Neural crest cell (in vitro differentiated cells): ENCODE measurements at regions not wholly inside any gene's neighbourhood (a gene's known extent, or its start where the extent isn't known, plus 50 kb on each side); places are given as distances from the start of the nearest gene placed in this dataset.
A peak's percentile ranks its signal among the peaks of the same experiment; 100 is the strongest.
"Not testable (repeated sequence)": the region's sequence is repeated elsewhere in the genome, so short reads cannot be mapped to it uniquely, and the experiment has no call there.

Source experiments
- DNase-seq: peaks from one replicate; pipeline ENCODE4 v3.0.0; 2021; ENCODE audit warnings: low read depth, mixed read lengths, low spot score
- H3K27ac Mint-ChIP-seq: one replicate; pipeline ENCODE4 v1.8.0; 2021; ENCODE audit warnings: mild to moderate bottlenecking, mixed read lengths; ENCODE audit not compliant: unreplicated experiment
- H3K27me3 Mint-ChIP-seq: 2 replicates; pipeline ENCODE4 v1.8.0; 2021; ENCODE audit warnings: low read depth, mild to moderate bottlenecking, mixed read lengths
- H3K36me3 Mint-ChIP-seq: 2 replicates; pipeline ENCODE4 v1.8.0; 2021; ENCODE audit warnings: low read depth, mild to moderate bottlenecking, mixed read lengths
- H3K4me1 Mint-ChIP-seq: 2 replicates; pipeline ENCODE4 v1.8.0; 2021; ENCODE audit warnings: mixed read lengths
- H3K4me3 Mint-ChIP-seq: one replicate; pipeline ENCODE4 v1.8.0; 2021; ENCODE audit warnings: mild to moderate bottlenecking, mixed read lengths
- H3K9me3 Mint-ChIP-seq: 2 replicates; pipeline ENCODE4 v1.8.0; 2021; ENCODE audit warnings: mixed read lengths
- TF ChIP-seq, protein P1 (sequence below): fragments of 200-600 bp; sonication (generic); conservative IDR thresholded peaks from 2 replicates; pipeline ENCODE4 v1.5.0; 2021; ENCODE audit warnings: antibody characterized with exemption, mild to moderate bottlenecking

DNA sequence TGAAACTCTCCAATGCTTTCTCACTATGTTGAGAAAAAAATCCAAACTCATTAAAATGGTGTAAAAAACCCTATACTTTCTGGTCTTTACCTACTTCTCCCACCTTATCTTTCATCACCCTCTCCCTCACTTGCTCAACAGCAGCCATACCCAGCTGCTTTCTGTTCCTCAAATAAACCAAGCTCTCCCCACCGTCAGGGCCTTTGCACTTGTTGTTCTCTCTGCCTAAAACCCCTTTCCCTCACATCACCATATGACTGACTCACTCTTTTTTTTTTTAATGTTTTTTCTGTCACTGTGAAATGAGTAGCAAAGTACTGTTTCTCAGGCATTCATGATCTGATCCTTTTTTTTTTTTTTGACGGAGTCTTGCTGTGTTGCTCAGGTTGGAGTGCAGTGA is 122.3 kb upstream of the TMEM164 start:
- H3K9me3 Mint-ChIP-seq: no peaks in the 10 kb centered on the region
- TF ChIP-seq, protein P1, sequence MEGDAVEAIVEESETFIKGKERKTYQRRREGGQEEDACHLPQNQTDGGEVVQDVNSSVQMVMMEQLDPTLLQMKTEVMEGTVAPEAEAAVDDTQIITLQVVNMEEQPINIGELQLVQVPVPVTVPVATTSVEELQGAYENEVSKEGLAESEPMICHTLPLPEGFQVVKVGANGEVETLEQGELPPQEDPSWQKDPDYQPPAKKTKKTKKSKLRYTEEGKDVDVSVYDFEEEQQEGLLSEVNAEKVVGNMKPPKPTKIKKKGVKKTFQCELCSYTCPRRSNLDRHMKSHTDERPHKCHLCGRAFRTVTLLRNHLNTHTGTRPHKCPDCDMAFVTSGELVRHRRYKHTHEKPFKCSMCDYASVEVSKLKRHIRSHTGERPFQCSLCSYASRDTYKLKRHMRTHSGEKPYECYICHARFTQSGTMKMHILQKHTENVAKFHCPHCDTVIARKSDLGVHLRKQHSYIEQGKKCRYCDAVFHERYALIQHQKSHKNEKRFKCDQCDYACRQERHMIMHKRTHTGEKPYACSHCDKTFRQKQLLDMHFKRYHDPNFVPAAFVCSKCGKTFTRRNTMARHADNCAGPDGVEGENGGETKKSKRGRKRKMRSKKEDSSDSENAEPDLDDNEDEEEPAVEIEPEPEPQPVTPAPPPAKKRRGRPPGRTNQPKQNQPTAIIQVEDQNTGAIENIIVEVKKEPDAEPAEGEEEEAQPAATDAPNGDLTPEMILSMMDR: no peak
- no peak overlapping the region for H3K27ac Mint-ChIP-seq
- H3K27me3 Mint-ChIP-seq: peaks cover 16% of the 10 kb centered on the region
- no peaks in the 10 kb centered on the region for H3K36me3 Mint-ChIP-seq
- DNase-seq: no peak
- no peaks in the 10 kb centered on the region for H3K4me1 Mint-ChIP-seq
- H3K4me3 Mint-ChIP-seq: no peak overlapping the region

DNA sequence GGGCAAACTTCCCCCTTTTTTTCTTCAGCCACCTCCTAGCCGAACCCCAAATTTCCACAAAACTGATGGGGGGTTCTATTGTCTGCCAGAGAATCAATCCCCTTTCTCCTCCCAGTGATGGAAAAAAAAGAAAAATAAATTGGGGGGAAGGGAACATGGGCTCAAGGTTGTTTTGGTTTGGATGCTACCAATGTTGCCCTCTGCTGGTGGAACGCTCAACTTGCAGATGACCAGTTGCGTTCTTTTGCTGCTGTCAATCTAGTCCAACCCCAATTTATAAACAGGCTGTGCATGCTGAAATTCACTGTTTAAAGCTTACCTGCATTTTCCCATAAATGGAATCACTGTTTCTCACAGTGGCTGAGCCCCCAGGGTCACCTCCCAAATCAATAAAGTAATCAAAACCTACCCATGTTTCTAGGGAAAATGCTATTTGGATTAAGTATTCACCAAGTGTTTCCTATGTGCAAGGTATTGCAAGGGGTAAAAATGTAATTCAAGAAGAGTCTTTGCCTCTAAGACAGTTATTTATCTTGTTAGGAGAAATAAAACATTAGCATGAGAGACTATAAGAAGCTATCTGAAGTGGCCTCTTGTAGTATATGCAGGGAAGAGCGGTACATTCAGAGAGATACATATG is 116.7 kb upstream of the TMEM164 start:
- TF ChIP-seq, protein P1: peak; percentile 83
- Mint-ChIP-seq H3K36me3 (no peaks in the 10 kb centered on the region), H3K4me1 (no peaks in the 10 kb centered on the region), H3K27ac (no peak overlapping the region), H3K9me3 (no peaks in the 10 kb centered on the region), H3K4me3 (no peak overlapping the region), H3K27me3 (peaks cover 15% of the 10 kb centered on the region)
- DNase-seq: peak; percentile 62

DNA sequence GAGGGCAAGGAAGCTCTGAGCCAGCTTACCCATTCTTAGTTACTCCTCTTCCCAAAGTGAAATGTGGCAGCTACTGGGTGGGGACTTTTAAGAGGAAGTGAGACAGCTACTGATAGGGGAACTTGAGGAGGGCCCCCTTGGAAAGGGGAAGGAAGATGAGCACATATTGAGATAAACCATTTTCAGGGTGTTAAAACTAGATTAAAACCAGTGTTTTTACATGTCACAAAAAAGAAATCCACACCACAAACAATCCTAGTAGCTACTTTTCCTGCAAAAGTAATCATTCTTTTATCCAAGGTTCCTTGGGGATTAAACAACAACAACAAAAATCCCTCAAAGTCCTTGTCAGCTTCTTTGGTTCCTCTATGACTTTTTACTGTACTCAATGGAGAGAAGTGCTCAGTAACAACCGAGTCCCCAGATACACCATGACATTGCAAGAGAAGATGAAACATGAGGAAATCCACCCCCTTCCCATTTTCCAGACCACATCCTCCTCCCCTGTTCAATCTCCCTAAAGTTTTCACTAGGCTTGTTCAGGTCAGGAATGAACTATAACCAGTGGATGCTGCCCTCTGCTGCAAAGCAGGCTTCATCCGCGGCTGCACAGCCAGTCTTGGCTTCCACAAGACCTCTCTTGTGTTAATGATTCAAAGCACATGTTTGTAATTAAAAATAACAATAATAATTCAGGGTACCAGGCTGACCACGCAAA is 113.5 kb upstream of the TMEM164 start:
- no peak overlapping the region for H3K27ac Mint-ChIP-seq
- TF ChIP-seq, protein P1: peak; percentile 28
- H3K36me3 Mint-ChIP-seq: no peaks in the 10 kb centered on the region
- peaks cover 23% of the 10 kb centered on the region for H3K27me3 Mint-ChIP-seq
- peak; percentile 13 for DNase-seq
- H3K4me3 Mint-ChIP-seq: no peak overlapping the region
- H3K4me1 Mint-ChIP-seq: no peaks in the 10 kb centered on the region
- no peaks in the 10 kb centered on the region for H3K9me3 Mint-ChIP-seq

GRCh38 chrX:109890300-109890699 is 112.6 kb upstream of the TMEM164 start:
- TF ChIP-seq, protein P1: no peak
- Mint-ChIP-seq H3K4me3 (no peak overlapping the region), H3K27ac (no peak overlapping the region), H3K9me3 (no peaks in the 10 kb centered on the region), H3K27me3 (peaks cover 23% of the 10 kb centered on the region), H3K4me1 (no peaks in the 10 kb centered on the region), H3K36me3 (no peaks in the 10 kb centered on the region)
- DNase-seq: no peak

DNA sequence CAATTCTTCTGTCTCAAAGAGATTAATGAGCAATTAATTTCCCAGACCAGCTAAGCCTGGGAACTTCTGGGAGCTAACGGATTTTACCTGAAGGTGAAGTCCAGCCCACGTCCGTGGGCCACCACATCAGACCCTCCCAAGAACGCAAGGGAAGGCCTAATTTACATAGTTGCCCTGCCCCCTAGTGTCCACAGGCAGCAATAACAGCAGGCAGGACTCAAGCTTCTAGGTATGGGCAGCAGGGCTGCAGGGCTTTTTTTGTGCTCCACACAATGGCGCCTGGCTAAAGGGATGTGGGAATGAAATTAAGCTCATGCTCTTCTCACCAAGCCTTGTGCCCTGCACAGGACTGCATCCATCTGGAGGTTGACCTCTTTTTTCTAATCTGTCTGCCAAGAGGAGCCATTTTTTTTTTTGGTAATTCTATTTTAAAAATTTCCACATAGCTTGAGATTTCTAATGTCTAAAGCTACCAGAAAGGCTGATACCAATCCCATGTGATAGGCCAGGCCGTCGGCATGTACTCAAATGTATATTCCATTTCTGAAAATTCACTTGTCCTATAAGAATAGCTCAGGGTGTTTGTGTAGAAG is 111.9 kb upstream of the TMEM164 start:
- no peak overlapping the region for H3K27ac Mint-ChIP-seq
- no peaks in the 10 kb centered on the region for H3K36me3 Mint-ChIP-seq
- no peaks in the 10 kb centered on the region for H3K9me3 Mint-ChIP-seq
- no peaks in the 10 kb centered on the region for H3K4me1 Mint-ChIP-seq
- no peak overlapping the region for H3K4me3 Mint-ChIP-seq
- TF ChIP-seq, protein P1: peak; percentile 95
- DNase-seq: peak; percentile 71
- H3K27me3 Mint-ChIP-seq: peaks cover 23% of the 10 kb centered on the region

DNA sequence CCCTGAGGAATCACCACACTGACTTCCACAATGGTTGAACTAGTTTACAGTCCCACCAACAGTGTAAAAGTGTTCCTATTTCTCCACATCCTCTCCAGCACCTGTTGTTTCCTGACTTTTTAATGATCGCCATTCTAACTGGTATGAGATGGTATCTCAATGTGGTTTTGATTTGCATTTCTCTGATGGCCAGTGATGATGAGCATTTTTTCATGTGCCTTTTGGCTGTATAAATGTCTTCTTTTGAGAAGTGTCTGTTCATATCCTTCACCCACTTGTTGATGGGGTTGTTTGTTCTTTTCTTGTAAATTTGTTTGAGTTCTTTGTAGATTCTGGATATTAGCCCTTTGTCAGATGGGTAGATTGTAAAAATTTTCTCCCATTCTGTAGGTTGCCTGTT is 106.9 kb upstream of the TMEM164 start:
- H3K4me3 Mint-ChIP-seq, DNase-seq, H3K9me3 Mint-ChIP-seq, H3K36me3 Mint-ChIP-seq, H3K27me3 Mint-ChIP-seq, H3K4me1 Mint-ChIP-seq, H3K27ac Mint-ChIP-seq: not testable (repeated sequence)
